GM10248 (cell line): ENCODE measurements at regions not wholly inside any gene's neighbourhood (a gene's known extent, or its start where the extent isn't known, plus 50 kb on each side); places are given as distances from the start of the nearest gene placed in this dataset.

ENCODE experiments used
- CTCF ChIA-PET: fragments of 300-600 bp; sonication (Branson Sonifier 250); formaldehyde crosslinking; extraction: SDS; loops from one replicate; lab custom pipeline; 2021; ENCODE audit warnings: antibody characterized with exemption; lab: Yijun Ruan, JAX
- POLR2A ChIA-PET: fragments of 350-650 bp; sonication (Branson Sonifier 250); formaldehyde crosslinking; extraction: SDS; loops from one replicate; lab custom pipeline; 2020; ENCODE audit warnings: antibody characterized with exemption; lab: Yijun Ruan, JAX
- DNase-seq: peaks from one replicate; pipeline ENCODE4 v3.0.0; 2012; ENCODE audit errors: extremely low spot score
- TF ChIP-seq, protein P1 (sequence below): IDR thresholded peaks from 2 replicates; pipeline ENCODE4 v1.5.1; 2012; ENCODE audit warnings: mild to moderate bottlenecking, low read depth; ENCODE audit errors: extremely low read depth, missing control alignments, control extremely low read depth

DNA sequence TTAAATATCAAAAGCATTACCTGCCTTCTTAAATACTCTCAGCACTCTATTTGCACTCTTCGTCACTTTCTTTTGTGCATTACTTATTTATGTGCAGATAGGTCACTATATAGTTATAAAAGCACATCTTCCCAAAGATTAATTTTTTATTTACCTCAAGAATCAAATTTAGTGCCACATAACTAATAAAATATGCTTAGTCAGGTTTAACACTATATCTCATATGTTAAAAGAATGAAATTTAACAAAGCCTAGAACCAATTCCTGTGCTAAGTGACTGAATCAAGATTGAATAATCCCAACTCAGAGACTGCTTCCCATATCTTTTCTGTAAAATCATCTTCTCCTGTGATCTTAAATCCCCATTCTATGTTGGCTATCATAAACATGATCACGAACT lies 957.5 kb upstream of the NXPH2 start:
- POLR2A ChIA-PET: no interaction called here
- no peak for DNase-seq
- TF ChIP-seq, protein P1, sequence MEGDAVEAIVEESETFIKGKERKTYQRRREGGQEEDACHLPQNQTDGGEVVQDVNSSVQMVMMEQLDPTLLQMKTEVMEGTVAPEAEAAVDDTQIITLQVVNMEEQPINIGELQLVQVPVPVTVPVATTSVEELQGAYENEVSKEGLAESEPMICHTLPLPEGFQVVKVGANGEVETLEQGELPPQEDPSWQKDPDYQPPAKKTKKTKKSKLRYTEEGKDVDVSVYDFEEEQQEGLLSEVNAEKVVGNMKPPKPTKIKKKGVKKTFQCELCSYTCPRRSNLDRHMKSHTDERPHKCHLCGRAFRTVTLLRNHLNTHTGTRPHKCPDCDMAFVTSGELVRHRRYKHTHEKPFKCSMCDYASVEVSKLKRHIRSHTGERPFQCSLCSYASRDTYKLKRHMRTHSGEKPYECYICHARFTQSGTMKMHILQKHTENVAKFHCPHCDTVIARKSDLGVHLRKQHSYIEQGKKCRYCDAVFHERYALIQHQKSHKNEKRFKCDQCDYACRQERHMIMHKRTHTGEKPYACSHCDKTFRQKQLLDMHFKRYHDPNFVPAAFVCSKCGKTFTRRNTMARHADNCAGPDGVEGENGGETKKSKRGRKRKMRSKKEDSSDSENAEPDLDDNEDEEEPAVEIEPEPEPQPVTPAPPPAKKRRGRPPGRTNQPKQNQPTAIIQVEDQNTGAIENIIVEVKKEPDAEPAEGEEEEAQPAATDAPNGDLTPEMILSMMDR: no peak
- CTCF ChIA-PET: interaction anchor here (1.2 to 1.3 kb wide), 2 partner anchors 8 to 1126 kb away, joined by 3 to 4 read pairs; no protein-coding TSS in a partner anchor

DNA sequence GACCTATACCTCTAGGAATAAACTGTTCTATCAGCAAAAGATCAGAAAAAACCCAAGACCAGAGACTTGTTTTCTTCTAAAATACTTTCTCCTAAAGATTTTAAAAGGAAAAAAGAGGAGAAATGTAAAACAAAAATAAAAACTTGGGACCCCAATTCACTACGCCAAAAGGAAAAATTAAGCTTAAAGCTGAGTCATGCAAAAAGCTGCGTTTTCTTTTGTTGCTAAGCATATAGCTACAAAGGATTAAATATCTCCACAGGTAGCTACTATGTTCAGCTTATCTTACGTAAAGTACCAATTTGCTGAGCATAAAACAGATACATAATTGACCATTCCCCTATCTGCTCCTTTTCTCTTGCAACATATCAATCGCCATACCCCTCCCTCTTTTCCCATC lies 950.0 kb upstream of the NXPH2 start:
- POLR2A ChIA-PET: no interaction called here
- DNase-seq: no peak
- TF ChIP-seq, protein P1: no peak
- CTCF ChIA-PET: interaction anchor here (1.0 to 1.5 kb wide), 3 partner anchors 8 to 17 kb away, joined by 3 read pairs; no protein-coding TSS in a partner anchor

GRCh38 chr2:139721411-139721995 lies 941.3 kb upstream of the NXPH2 start:
- POLR2A ChIA-PET: no interaction called here
- TF ChIP-seq, protein P1: no peak
- DNase-seq: no peak
- CTCF ChIA-PET: interaction anchor here (0.8 to 0.9 kb wide), 4 partner anchors 9 to 42 kb away, joined by 3 to 4 read pairs (median 3); no protein-coding TSS in a partner anchor

DNA sequence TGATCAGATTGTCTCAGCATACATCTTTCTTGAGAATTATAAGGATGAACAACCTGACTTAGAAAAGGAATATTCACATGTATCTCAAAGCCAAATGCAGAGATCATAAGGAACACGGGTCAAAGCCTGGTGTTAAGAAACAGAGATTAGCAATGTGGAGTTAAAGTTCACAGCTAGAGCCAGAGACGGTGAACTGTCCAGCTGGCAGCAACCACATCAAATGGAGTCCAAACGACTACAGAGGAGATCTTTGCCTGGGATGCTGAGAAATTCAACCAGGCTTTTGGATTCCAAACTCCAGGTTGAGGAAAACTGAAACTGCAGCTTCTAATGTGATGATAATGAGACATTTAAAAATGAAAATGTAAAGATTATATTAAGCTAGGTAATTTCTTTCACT lies 939.9 kb upstream of the NXPH2 start:
- POLR2A ChIA-PET: no interaction called here
- TF ChIP-seq, protein P1: no peak
- no peak for DNase-seq
- CTCF ChIA-PET: interaction anchor here (1.6 kb wide), 1 partner anchor 11 kb away, joined by 3 read pairs; no protein-coding TSS in a partner anchor

GRCh38 chr2:139704606-139705005 lies 924.4 kb upstream of the NXPH2 start:
- CTCF ChIA-PET: no interaction called here
- DNase-seq: no peak
- TF ChIP-seq, protein P1: no peak
- POLR2A ChIA-PET: no interaction called here

GRCh38 chr2:139694327-139694726 lies 914.1 kb upstream of the NXPH2 start:
- ChIA-PET CTCF (no interaction called here), POLR2A (no interaction called here)
- TF ChIP-seq, protein P1: no peak
- no peak for DNase-seq
